Prostate gland (tissue), 2 donors: ENCODE measurements at regions not wholly inside any gene's neighbourhood (a gene's known extent, or its start where the extent isn't known, plus 50 kb on each side); places are given as distances from the start of the nearest gene placed in this dataset.

Experiments used
- POLR2A ChIP-seq: fragments of 450-650 bp; IDR thresholded peaks from one replicate; pipeline ENCODE4 v1.6.1; 2016; ENCODE audit warnings: antibody characterized with exemption, mild to moderate bottlenecking
- POLR2AphosphoS5 ChIP-seq: sonication (generic); formaldehyde crosslinking; IDR thresholded peaks from one replicate; pipeline ENCODE4 v1.6.1; 2017; ENCODE audit warnings: antibody characterized with exemption
- TF ChIP-seq, protein P1 (sequence below), 4 experiments: fragments of 200-600 bp in 2 of 4; fragments of 450-650 bp in 2 of 4; sonication (generic) in 2 of 4; IDR thresholded peaks; 1 replicate in 3 of 4; 2 replicates in 1 of 4; pipeline ENCODE4 v1.5.1; 2016 to 2019; ENCODE audit warnings: antibody characterized with exemption in 4 of 4, mild to moderate bottlenecking in 2 of 4, moderate library complexity in 2 of 4

DNA sequence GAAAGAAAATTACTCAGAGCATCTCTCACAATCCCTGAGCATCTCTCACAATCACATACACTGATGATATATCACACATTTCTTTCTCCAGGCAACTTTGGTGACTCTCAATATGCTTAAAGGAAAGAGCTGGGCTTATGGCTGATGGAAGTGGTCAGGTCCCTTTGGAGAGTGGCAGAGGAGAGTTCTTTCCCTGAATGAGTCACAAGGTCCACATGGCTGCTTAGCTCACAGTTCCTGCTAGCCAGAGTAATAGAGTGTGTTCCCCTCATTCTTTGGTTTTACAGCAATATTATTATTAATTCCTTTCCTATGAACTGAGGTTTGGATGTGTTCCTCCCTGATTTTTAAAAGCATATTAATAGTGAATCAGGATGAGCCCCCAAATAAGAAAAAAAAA, 287.4 kb downstream of the C7orf25 start:
- TF ChIP-seq, protein P1, sequence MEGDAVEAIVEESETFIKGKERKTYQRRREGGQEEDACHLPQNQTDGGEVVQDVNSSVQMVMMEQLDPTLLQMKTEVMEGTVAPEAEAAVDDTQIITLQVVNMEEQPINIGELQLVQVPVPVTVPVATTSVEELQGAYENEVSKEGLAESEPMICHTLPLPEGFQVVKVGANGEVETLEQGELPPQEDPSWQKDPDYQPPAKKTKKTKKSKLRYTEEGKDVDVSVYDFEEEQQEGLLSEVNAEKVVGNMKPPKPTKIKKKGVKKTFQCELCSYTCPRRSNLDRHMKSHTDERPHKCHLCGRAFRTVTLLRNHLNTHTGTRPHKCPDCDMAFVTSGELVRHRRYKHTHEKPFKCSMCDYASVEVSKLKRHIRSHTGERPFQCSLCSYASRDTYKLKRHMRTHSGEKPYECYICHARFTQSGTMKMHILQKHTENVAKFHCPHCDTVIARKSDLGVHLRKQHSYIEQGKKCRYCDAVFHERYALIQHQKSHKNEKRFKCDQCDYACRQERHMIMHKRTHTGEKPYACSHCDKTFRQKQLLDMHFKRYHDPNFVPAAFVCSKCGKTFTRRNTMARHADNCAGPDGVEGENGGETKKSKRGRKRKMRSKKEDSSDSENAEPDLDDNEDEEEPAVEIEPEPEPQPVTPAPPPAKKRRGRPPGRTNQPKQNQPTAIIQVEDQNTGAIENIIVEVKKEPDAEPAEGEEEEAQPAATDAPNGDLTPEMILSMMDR (IDR thresholded peaks at IDR 0.05) = no peak
- TF ChIP-seq POLR2A (no peak), POLR2AphosphoS5 (no peak)
